ENCODE measurements at regions not wholly inside any gene's neighbourhood (a gene's known extent, or its start where the extent isn't known, plus 50 kb on each side); places are given as distances from the start of the nearest gene placed in this dataset.
"Not testable (repeated sequence)": the region's sequence is repeated elsewhere in the genome, so short reads cannot be mapped to it uniquely, and the experiment has no call there.

- DNase-seq (ENCODE audit: extremely low spot score): no peak
- no peak overlapping the region for H3K4me3 ChIP-seq
- intact Hi-C loops (cut with DNase I): no loop called here
- H3K9me3 ChIP-seq: peaks cover 0 to 8% (median 0%) of the 10 kb centered on the region in 4 donors
- WGBS: 89% methylated on average over 1 of the region's 1 CpG
- peaks cover 0 to 7% (median 3%) of the 10 kb centered on the region in 4 donors for H3K4me1 ChIP-seq
- H3K36me3 ChIP-seq: no peaks in the 10 kb centered on the region
- H3K27ac ChIP-seq (replicated peaks in 1 of 4): no peak overlapping the region
- H3K27me3 ChIP-seq: no peaks in the 10 kb centered on the region
- TF ChIP-seq POLR2A (IDR thresholded peaks at IDR 0.05; ENCODE audit: low read depth) (no peak), EP300 (IDR thresholded peaks at IDR 0.05) (no peak), CTCF (IDR thresholded peaks at IDR 0.05) (no peak), POLR2AphosphoS5 (IDR thresholded peaks at IDR 0.05) (no peak)
Observed at GRCh38 chr14:89091781-89092180, 267.3 kb downstream of the TTC8 start.

DNA sequence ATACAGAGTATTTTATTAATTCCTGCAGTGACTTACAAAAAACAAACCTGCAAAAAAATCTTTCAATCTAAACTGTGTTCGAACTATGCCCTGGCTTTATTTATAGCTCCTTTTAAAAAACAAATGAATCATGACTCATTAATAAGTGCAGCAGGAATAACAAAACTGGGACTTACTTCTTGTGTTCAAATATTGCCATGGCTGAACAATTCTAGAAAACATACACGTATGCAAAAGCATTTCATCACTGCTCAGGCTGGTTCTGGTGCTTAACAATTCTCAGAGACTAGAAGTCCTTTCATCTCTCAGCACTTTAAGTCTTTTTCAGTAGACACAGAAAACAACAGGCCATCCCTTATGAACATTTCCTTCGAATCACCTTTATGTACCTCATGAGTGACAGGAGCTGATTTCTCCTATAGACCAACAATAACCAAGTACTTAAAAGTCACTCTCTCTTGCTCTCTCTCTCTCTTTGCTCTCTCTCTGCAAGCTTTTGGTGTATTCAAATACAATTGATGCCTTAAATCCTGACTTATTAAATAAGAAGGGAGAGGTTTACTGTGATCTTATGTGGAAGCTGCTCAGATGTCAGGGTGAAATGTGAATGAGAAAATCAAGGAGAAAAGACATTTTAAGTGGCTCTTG, 268.8 kb downstream of the TTC8 start:
- Histone ChIP-seq H3K36me3 (no peaks in the 10 kb centered on the region), H3K4me3 (no peak overlapping the region), H3K27me3 (no peaks in the 10 kb centered on the region), H3K27ac (replicated peaks in 1 of 4) (no peak overlapping the region), H3K4me1 (peaks cover 0 to 7% (median 3%) of the 10 kb centered on the region in 4 donors), H3K9me3 (peaks cover 0 to 8% (median 0%) of the 10 kb centered on the region in 4 donors)
- WGBS: 45% methylated on average over 3 of the region's 3 CpGs
- no peak for DNase-seq (ENCODE audit: extremely low spot score)
- no peak for TF ChIP-seq POLR2AphosphoS5 (IDR thresholded peaks at IDR 0.05)
- TF ChIP-seq POLR2A (IDR thresholded peaks at IDR 0.05; ENCODE audit: low read depth): no peak
- TF ChIP-seq EP300 (IDR thresholded peaks at IDR 0.05): no peak
- TF ChIP-seq CTCF (IDR thresholded peaks at IDR 0.05): no peak
- intact Hi-C loops (cut with DNase I): no loop called here

- 64% methylated on average over 1 of the region's 1 CpG for WGBS
- no peak overlapping the region for H3K4me3 ChIP-seq
- H3K27me3 ChIP-seq: no peaks in the 10 kb centered on the region
- H3K9me3 ChIP-seq: peaks cover 0 to 8% (median 1%) of the 10 kb centered on the region in 4 donors
- no peak for DNase-seq (ENCODE audit: extremely low spot score)
- no peak overlapping the region for H3K27ac ChIP-seq (replicated peaks in 1 of 4)
- H3K36me3 ChIP-seq: no peaks in the 10 kb centered on the region
- peaks cover 0 to 7% (median 3%) of the 10 kb centered on the region in 4 donors for H3K4me1 ChIP-seq
- intact Hi-C loops (cut with DNase I): no loop called here
- TF ChIP-seq CTCF (IDR thresholded peaks at IDR 0.05) (no peak), EP300 (IDR thresholded peaks at IDR 0.05) (no peak), POLR2AphosphoS5 (IDR thresholded peaks at IDR 0.05) (no peak), POLR2A (IDR thresholded peaks at IDR 0.05; ENCODE audit: low read depth) (no peak)
Observed at GRCh38 chr14:89095036-89095435, 270.6 kb downstream of the TTC8 start.

GRCh38 chr14:89096946-89097345, 272.5 kb downstream of the TTC8 start:
- WGBS: 90% methylated on average over 9 of the region's 9 CpGs
- intact Hi-C loops (cut with DNase I): no loop called here
- H3K4me3 ChIP-seq: no peak overlapping the region
- no peaks in the 10 kb centered on the region for H3K36me3 ChIP-seq
- TF ChIP-seq POLR2AphosphoS5 (IDR thresholded peaks at IDR 0.05) (no peak), EP300 (IDR thresholded peaks at IDR 0.05) (no peak), CTCF (IDR thresholded peaks at IDR 0.05) (no peak), POLR2A (IDR thresholded peaks at IDR 0.05; ENCODE audit: low read depth) (no peak)
- peaks cover 0 to 7% (median 3%) of the 10 kb centered on the region in 4 donors for H3K4me1 ChIP-seq
- no peaks in the 10 kb centered on the region for H3K27me3 ChIP-seq
- no peak overlapping the region for H3K27ac ChIP-seq (replicated peaks in 1 of 4)
- peaks cover 0 to 8% (median 3%) of the 10 kb centered on the region in 4 donors for H3K9me3 ChIP-seq
- no peak for DNase-seq (ENCODE audit: extremely low spot score)

- Histone ChIP-seq H3K36me3 (no peaks in the 10 kb centered on the region), H3K27ac (replicated peaks in 1 of 4) (no peak overlapping the region), H3K27me3 (no peaks in the 10 kb centered on the region), H3K4me3 (no peak overlapping the region), H3K4me1 (peaks cover 0 to 2% (median under 1%) of the 10 kb centered on the region in 4 donors), H3K9me3 (peaks cover 0 to 5% (median 0%) of the 10 kb centered on the region in 4 donors)
- TF ChIP-seq CTCF (IDR thresholded peaks at IDR 0.05): no peak
- no peak for TF ChIP-seq POLR2AphosphoS5 (IDR thresholded peaks at IDR 0.05)
- intact Hi-C loops (cut with DNase I): no loop called here
- DNase-seq (ENCODE audit: extremely low spot score): no peak
- 72% methylated on average over 2 of the region's 2 CpGs for WGBS
Observed at GRCh38 chr14:89098254-89098653, 273.8 kb downstream of the TTC8 start.

GRCh38 chr14:89104171-89104817, 279.8 kb downstream of the TTC8 start:
- H3K27me3 ChIP-seq; intact Hi-C loops (cut with DNase I); H3K4me3 ChIP-seq; H3K36me3 ChIP-seq; DNase-seq (ENCODE audit: extremely low spot score); H3K4me1 ChIP-seq; H3K27ac ChIP-seq (replicated peaks in 1 of 4): not testable (repeated sequence)
- peaks cover 0 to 15% (median 3%) of the 10 kb centered on the region in 4 donors for H3K9me3 ChIP-seq
- 75% methylated on average over 7 of the region's 10 CpGs for WGBS

GRCh38 chr14:89104861-89105260, 280.4 kb downstream of the TTC8 start:
- intact Hi-C loops (cut with DNase I); DNase-seq (ENCODE audit: extremely low spot score); H3K4me3 ChIP-seq; H3K27ac ChIP-seq (replicated peaks in 1 of 4); H3K27me3 ChIP-seq; H3K36me3 ChIP-seq; H3K4me1 ChIP-seq: not testable (repeated sequence)
- peaks cover 0 to 15% (median 3%) of the 10 kb centered on the region in 4 donors for H3K9me3 ChIP-seq
- WGBS: 92% methylated on average over 3 of the region's 4 CpGs

All from esophagus muscularis mucosa (tissue), 4 donors.